Smooth muscle cell (in vitro differentiated cells): ENCODE measurements at regions not wholly inside any gene's neighbourhood (a gene's known extent, or its start where the extent isn't known, plus 50 kb on each side); places are given as distances from the start of the nearest gene placed in this dataset.

ENCODE experiments used
- DNase-seq: peaks from one replicate; lab custom pipeline; 2025; ENCODE audit not compliant: unreplicated experiment; lab: John Stamatoyannopoulos, UW
- H2AFZ ChIP-seq: fragments of 200-600 bp; sonication (generic); 2 replicates; pipeline ENCODE4 v1.6.0; 2016; ENCODE audit warnings: antibody characterized with exemption, low read depth, mild to moderate bottlenecking
- H3F3A ChIP-seq: fragments of 200-600 bp; sonication (generic); 2 replicates; pipeline ENCODE4 v1.6.0; 2017; ENCODE audit warnings: antibody characterized with exemption, low read depth
- H3K27ac ChIP-seq: fragments of 200-600 bp; sonication (generic); 2 replicates; pipeline ENCODE4 v1.5.1; 2016; ENCODE audit warnings: low read depth, mild to moderate bottlenecking
- H3K27me3 ChIP-seq: fragments of 200-600 bp; sonication (generic); 2 replicates; pipeline ENCODE4 v1.6.1; 2016; ENCODE audit warnings: low read depth, mild to moderate bottlenecking
- H3K36me3 ChIP-seq: fragments of 200-600 bp; sonication (generic); 2 replicates; pipeline ENCODE4 v1.5.1; 2016; ENCODE audit warnings: low read depth
- H3K4me1 ChIP-seq: fragments of 200-600 bp; sonication (generic); 2 replicates; pipeline ENCODE4 v1.5.1; 2016; ENCODE audit warnings: low read depth
- H3K4me2 ChIP-seq: fragments of 200-600 bp; sonication (generic); 2 replicates; pipeline ENCODE4 v1.6.0; 2016; ENCODE audit warnings: mild to moderate bottlenecking
- H3K4me3 ChIP-seq: fragments of 200-600 bp; sonication (generic); 2 replicates; pipeline ENCODE4 v1.5.1; 2016; ENCODE audit warnings: mild to moderate bottlenecking
- H3K79me2 ChIP-seq: fragments of 200-600 bp; sonication (generic); 2 replicates; pipeline ENCODE4 v1.6.0; 2016; ENCODE audit warnings: low read depth, mild to moderate bottlenecking
- H3K9ac ChIP-seq: fragments of 200-600 bp; sonication (generic); 2 replicates; pipeline ENCODE4 v1.6.0; 2016; ENCODE audit warnings: low read depth
- H3K9me3 ChIP-seq: fragments of 200-600 bp; sonication (generic); replicated peaks from 2 replicates; pipeline ENCODE4 v1.5.1; 2016; ENCODE audit warnings: low read depth
- H4K20me1 ChIP-seq: fragments of 200-600 bp; sonication (generic); 2 replicates; pipeline ENCODE4 v1.6.0; 2016; ENCODE audit warnings: low read depth
- CTCF ChIP-seq: fragments of 200-600 bp; sonication (generic); IDR thresholded peaks from 2 replicates; pipeline ENCODE4 v1.5.1; 2017; ENCODE audit warnings: borderline replicate concordance, mild to moderate bottlenecking, antibody characterized with exemption; ENCODE audit not compliant: insufficient read depth, poor library complexity, severe bottlenecking
- WGBS: methylation state at CpG from one replicate; pipeline ENCODE4 v1.1.7; 2016; ENCODE audit warnings: low lambda C conversion rate; 5-methylcytosine and 5-hydroxymethylcytosine counted together

GRCh38 chr15:36172955-36173354, 406.5 kb upstream of the CDIN1 start:
- Histone ChIP-seq H3K9ac (no peak overlapping the region), H3K36me3 (no peaks in the 10 kb centered on the region), H3K27me3 (no peaks in the 10 kb centered on the region), H3K27ac (no peak overlapping the region), H3F3A (peaks cover 7% of the 10 kb centered on the region), H3K4me1 (no peaks in the 10 kb centered on the region), H4K20me1 (no peaks in the 10 kb centered on the region), H3K79me2 (no peaks in the 10 kb centered on the region), H3K4me3 (no peak overlapping the region), H3K9me3 (no peaks in the 10 kb centered on the region), H2AFZ (no peak overlapping the region), H3K4me2 (no peak overlapping the region)
- WGBS = 81% methylated on average over 2 of the region's 2 CpGs
- TF ChIP-seq CTCF = no peak
- DNase-seq = no peak

GRCh38 chr15:36175186-36175740, 404.2 kb upstream of the CDIN1 start:
- Histone ChIP-seq H3K27ac (peak overlapping the region; percentile 35), H3K4me3 (no peak overlapping the region), H3K36me3 (no peaks in the 10 kb centered on the region), H3K79me2 (no peaks in the 10 kb centered on the region), H3K9ac (no peak overlapping the region), H3K4me1 (no peaks in the 10 kb centered on the region), H3K4me2 (peak overlapping the region; percentile 66), H3K27me3 (no peaks in the 10 kb centered on the region), H4K20me1 (no peaks in the 10 kb centered on the region), H3K9me3 (no peaks in the 10 kb centered on the region), H3F3A (peaks cover 7% of the 10 kb centered on the region), H2AFZ (peak overlapping the region; percentile 14)
- TF ChIP-seq CTCF = no peak
- 39% methylated on average over 8 of the region's 8 CpGs for WGBS
- DNase-seq = no peak

GRCh38 chr15:36175741-36176291, 403.6 kb upstream of the CDIN1 start:
- Histone ChIP-seq H3K79me2 (no peaks in the 10 kb centered on the region), H3K9ac (no peak overlapping the region), H3K27me3 (no peaks in the 10 kb centered on the region), H3F3A (peaks cover 7% of the 10 kb centered on the region), H4K20me1 (no peaks in the 10 kb centered on the region), H3K4me2 (peak overlapping the region; percentile 66), H3K4me1 (no peaks in the 10 kb centered on the region), H2AFZ (peak overlapping the region; percentile 31), H3K36me3 (no peaks in the 10 kb centered on the region), H3K9me3 (no peaks in the 10 kb centered on the region), H3K27ac (peak overlapping the region; percentile 35), H3K4me3 (no peak overlapping the region)
- DNase-seq = no peak
- WGBS = 33% methylated on average over 2 of the region's 2 CpGs
- no peak for TF ChIP-seq CTCF
